WTC11 (cell line): ENCODE measurements at regions not wholly inside any gene's neighbourhood (a gene's known extent, or its start where the extent isn't known, plus 50 kb on each side); places are given as distances from the start of the nearest gene placed in this dataset.

Experiments used
- ATAC-seq: fragments of 200-7000 bp; cut with Tn5 transposase; 2 replicates; pipeline ENCODE4 v1.10.0; 2021; ENCODE audit warnings: mild to moderate bottlenecking, moderate library complexity
- CTCF ChIA-PET: fragments of 300-600 bp; sonication (Branson Sonifier 250); formaldehyde crosslinking; loops from one replicate; lab custom pipeline; 2021; ENCODE audit warnings: antibody characterized with exemption; lab: Charles Lee
- POLR2A ChIA-PET: fragments of 350-600 bp; sonication (Branson Sonifier 250); formaldehyde crosslinking; loops from one replicate; lab custom pipeline; 2021; ENCODE audit warnings: antibody characterized with exemption; lab: Charles Lee
- DNase-seq: peaks from one replicate; pipeline ENCODE4 v3.0.0; 2021; ENCODE audit warnings: low spot score
- H3K27ac Mint-ChIP-seq: 2 replicates; pipeline ENCODE4 v1.8.0; 2021; ENCODE audit warnings: mixed read lengths
- H3K27me3 Mint-ChIP-seq: 2 replicates; pipeline ENCODE4 v1.8.0; 2021; ENCODE audit warnings: low read depth, mild to moderate bottlenecking, moderate library complexity, mixed read lengths
- H3K36me3 Mint-ChIP-seq: 2 replicates; pipeline ENCODE4 v1.8.0; 2021; ENCODE audit warnings: mixed read lengths
- H3K4me1 Mint-ChIP-seq: 2 replicates; pipeline ENCODE4 v1.8.0; 2022; ENCODE audit warnings: mixed read lengths
- H3K4me3 Mint-ChIP-seq: 2 replicates; pipeline ENCODE4 v1.8.0; 2021; ENCODE audit warnings: mild to moderate bottlenecking, moderate library complexity, mixed read lengths
- H3K9me3 Mint-ChIP-seq: 2 replicates; pipeline ENCODE4 v1.8.0; 2021; ENCODE audit warnings: mixed read lengths
- ATF3 ChIP-seq: sonication (generic); formaldehyde crosslinking; conservative IDR thresholded peaks from 2 replicates; pipeline ENCODE4 v1.8.1; 2022; ENCODE audit warnings: mild to moderate bottlenecking, missing genetic modification reagents
- GTF2I ChIP-seq: fragments of 250-450 bp; sonication (Bioruptor Pico); conservative IDR thresholded peaks from 2 replicates; pipeline ENCODE4 v1.4.0; 2021; ENCODE audit warnings: mild to moderate bottlenecking
- MAX ChIP-seq: sonication (generic); formaldehyde crosslinking; IDR thresholded peaks from 2 replicates; pipeline ENCODE4 v1.8.0; 2022; ENCODE audit warnings: mild to moderate bottlenecking, missing genetic modification reagents
- NFE2L1 ChIP-seq: sonication (generic); formaldehyde crosslinking; IDR thresholded peaks from 2 replicates; pipeline ENCODE4 v1.8.1; 2023; ENCODE audit warnings: missing genetic modification reagents
- PRDM15 ChIP-seq: sonication (generic); formaldehyde crosslinking; IDR thresholded peaks from 2 replicates; pipeline ENCODE4 v1.8.0; 2022; ENCODE audit warnings: missing genetic modification reagents
- SMAD3 ChIP-seq: sonication (generic); formaldehyde crosslinking; IDR thresholded peaks from 2 replicates; pipeline ENCODE4 v1.8.0; 2022; ENCODE audit warnings: missing genetic modification reagents, mild to moderate bottlenecking, borderline replicate concordance
- TCF7 ChIP-seq: sonication (generic); formaldehyde crosslinking; IDR thresholded peaks from 2 replicates; pipeline ENCODE4 v1.8.0; 2022; ENCODE audit warnings: mild to moderate bottlenecking, low read depth, missing genetic modification reagents, moderate library complexity
- TEAD1 ChIP-seq: sonication (generic); formaldehyde crosslinking; IDR thresholded peaks from 2 replicates; pipeline ENCODE4 v1.8.0; 2022; ENCODE audit warnings: mild to moderate bottlenecking, missing genetic modification reagents
- ZBTB21 ChIP-seq: sonication (generic); formaldehyde crosslinking; IDR thresholded peaks from 2 replicates; pipeline ENCODE4 v1.8.1; 2023; ENCODE audit warnings: mild to moderate bottlenecking, missing genetic modification reagents, borderline replicate concordance
- ZNF232 ChIP-seq: sonication (generic); formaldehyde crosslinking; IDR thresholded peaks from 2 replicates; pipeline ENCODE4 v1.8.0; 2022; ENCODE audit warnings: mild to moderate bottlenecking, missing genetic modification reagents
- ZNF416 ChIP-seq: fragments of 250-450 bp; sonication (Bioruptor Pico); IDR thresholded peaks from 2 replicates; pipeline ENCODE4 v1.9.0; 2021; ENCODE audit warnings: mild to moderate bottlenecking, inconsistent platforms
- ZNF423 ChIP-seq: fragments of 250-450 bp; sonication (Bioruptor Pico); IDR thresholded peaks from 2 replicates; pipeline ENCODE4 v2.1.2; 2022; ENCODE audit warnings: mild to moderate bottlenecking, moderate library complexity
- TF ChIP-seq, protein P1 (sequence below): sonication (generic); formaldehyde crosslinking; IDR thresholded peaks from 2 replicates; pipeline ENCODE4 v1.8.0; 2023; ENCODE audit warnings: mild to moderate bottlenecking, missing genetic modification reagents
- TF ChIP-seq, protein P2 (sequence below): sonication (generic); formaldehyde crosslinking; conservative IDR thresholded peaks from 2 replicates; pipeline ENCODE4 v1.8.1; 2023; ENCODE audit warnings: mild to moderate bottlenecking, low read depth, missing genetic modification reagents, moderate library complexity
- TF ChIP-seq, protein P3 (sequence below): fragments of 250-450 bp; sonication (Bioruptor Pico); IDR thresholded peaks from 2 replicates; pipeline ENCODE4 v1.8.0; 2021; ENCODE audit warnings: mild to moderate bottlenecking
- TF ChIP-seq, protein P4 (sequence below): fragments of 250-450 bp; sonication (Bioruptor Pico); IDR thresholded peaks from 2 replicates; pipeline ENCODE4 v2.1.2; 2022; ENCODE audit warnings: mild to moderate bottlenecking, moderate library complexity
- TF ChIP-seq, protein P5 (sequence below): sonication (generic); formaldehyde crosslinking; IDR thresholded peaks from 2 replicates; pipeline ENCODE4 v1.8.0; 2022; ENCODE audit warnings: mild to moderate bottlenecking, missing genetic modification reagents

DNA sequence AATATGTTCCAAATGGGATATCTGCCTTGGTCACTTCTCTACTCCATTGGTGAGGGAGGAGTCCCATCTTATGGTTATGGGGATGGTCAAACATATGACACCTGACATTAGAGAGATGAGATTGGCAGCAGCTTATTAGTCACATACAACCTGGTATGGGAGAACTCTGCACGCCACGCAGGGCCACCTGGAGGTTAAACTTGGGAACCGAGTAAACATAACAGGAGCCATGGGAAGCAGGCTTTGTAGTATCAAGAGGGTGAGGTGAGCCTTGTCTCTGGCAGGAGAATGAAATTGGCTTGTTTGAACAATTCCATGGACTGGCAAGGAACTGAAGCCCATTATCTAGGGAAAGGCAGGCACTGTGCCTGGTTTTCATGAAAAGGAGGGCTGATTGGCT, 238.7 kb upstream of the ELAC2 start (continued):
- TF ChIP-seq, protein P1, sequence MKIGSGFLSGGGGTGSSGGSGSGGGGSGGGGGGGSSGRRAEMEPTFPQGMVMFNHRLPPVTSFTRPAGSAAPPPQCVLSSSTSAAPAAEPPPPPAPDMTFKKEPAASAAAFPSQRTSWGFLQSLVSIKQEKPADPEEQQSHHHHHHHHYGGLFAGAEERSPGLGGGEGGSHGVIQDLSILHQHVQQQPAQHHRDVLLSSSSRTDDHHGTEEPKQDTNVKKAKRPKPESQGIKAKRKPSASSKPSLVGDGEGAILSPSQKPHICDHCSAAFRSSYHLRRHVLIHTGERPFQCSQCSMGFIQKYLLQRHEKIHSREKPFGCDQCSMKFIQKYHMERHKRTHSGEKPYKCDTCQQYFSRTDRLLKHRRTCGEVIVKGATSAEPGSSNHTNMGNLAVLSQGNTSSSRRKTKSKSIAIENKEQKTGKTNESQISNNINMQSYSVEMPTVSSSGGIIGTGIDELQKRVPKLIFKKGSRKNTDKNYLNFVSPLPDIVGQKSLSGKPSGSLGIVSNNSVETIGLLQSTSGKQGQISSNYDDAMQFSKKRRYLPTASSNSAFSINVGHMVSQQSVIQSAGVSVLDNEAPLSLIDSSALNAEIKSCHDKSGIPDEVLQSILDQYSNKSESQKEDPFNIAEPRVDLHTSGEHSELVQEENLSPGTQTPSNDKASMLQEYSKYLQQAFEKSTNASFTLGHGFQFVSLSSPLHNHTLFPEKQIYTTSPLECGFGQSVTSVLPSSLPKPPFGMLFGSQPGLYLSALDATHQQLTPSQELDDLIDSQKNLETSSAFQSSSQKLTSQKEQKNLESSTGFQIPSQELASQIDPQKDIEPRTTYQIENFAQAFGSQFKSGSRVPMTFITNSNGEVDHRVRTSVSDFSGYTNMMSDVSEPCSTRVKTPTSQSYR, result no peak
- TF ChIP-seq MAX (CRISPR knock-in tag), result no peak
- TF ChIP-seq ZNF416 (CRISPR knock-in tag), result no peak
- TF ChIP-seq, protein P2, sequence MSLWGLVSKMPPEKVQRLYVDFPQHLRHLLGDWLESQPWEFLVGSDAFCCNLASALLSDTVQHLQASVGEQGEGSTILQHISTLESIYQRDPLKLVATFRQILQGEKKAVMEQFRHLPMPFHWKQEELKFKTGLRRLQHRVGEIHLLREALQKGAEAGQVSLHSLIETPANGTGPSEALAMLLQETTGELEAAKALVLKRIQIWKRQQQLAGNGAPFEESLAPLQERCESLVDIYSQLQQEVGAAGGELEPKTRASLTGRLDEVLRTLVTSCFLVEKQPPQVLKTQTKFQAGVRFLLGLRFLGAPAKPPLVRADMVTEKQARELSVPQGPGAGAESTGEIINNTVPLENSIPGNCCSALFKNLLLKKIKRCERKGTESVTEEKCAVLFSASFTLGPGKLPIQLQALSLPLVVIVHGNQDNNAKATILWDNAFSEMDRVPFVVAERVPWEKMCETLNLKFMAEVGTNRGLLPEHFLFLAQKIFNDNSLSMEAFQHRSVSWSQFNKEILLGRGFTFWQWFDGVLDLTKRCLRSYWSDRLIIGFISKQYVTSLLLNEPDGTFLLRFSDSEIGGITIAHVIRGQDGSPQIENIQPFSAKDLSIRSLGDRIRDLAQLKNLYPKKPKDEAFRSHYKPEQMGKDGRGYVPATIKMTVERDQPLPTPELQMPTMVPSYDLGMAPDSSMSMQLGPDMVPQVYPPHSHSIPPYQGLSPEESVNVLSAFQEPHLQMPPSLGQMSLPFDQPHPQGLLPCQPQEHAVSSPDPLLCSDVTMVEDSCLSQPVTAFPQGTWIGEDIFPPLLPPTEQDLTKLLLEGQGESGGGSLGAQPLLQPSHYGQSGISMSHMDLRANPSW (CRISPR knock-in tag), result no peak

DNA sequence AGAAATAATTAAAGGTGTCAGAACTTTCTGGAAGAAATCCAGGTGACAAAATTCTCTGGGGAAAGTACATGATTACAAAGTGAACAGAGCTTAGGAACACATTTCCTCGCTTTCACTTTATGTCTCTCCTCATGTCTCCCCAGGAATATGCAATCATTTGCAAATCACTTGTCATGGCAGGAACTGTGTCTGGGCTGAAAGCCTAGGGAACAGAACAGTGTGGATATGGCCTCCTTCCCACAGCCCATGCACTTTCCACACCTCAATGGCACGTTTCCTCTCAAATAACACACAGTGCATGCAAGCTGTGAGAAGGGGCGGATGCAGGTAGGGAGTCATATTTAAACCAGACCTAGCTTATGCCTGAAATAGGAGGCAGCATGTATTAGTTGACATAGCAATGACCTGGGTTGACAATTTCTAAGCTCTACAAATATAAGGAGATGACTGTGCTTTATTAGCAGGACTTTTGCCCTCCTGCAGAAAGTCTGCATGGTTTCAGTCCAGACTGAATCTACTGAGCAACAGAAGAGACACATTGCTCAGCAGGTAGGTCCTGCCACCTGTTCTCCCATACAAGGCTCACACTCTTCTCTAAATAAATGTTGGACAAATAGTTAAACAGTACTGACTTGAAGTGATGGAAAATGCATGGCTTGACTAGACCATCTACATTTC, 236.0 kb upstream of the ELAC2 start:
- Mint-ChIP-seq H3K27me3 (no peaks in the 10 kb centered on the region; the same call in 1 of the 2 replicates), H3K36me3 (no peaks in the 10 kb centered on the region; the same call in 1 of the 2 replicates), H3K9me3 (peaks cover 12% of the 10 kb centered on the region; the same call in 1 of the 2 replicates), H3K4me1 (no peaks in the 10 kb centered on the region; the same call in 1 of the 2 replicates), H3K4me3 (no peak overlapping the region), H3K27ac (no peak overlapping the region)
- DNase-seq, result no peak
- CTCF ChIA-PET, result no interaction called here
- ATAC-seq, result no peak
- POLR2A ChIA-PET, result no interaction called here
- no peak for TF ChIP-seq ZNF232
- TF ChIP-seq, protein P3, sequence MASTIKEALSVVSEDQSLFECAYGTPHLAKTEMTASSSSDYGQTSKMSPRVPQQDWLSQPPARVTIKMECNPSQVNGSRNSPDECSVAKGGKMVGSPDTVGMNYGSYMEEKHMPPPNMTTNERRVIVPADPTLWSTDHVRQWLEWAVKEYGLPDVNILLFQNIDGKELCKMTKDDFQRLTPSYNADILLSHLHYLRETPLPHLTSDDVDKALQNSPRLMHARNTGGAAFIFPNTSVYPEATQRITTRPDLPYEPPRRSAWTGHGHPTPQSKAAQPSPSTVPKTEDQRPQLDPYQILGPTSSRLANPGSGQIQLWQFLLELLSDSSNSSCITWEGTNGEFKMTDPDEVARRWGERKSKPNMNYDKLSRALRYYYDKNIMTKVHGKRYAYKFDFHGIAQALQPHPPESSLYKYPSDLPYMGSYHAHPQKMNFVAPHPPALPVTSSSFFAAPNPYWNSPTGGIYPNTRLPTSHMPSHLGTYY (CRISPR knock-in tag), result no peak
- TF ChIP-seq ZBTB21 (CRISPR knock-in tag), result no peak
- no peak for TF ChIP-seq GTF2I (CRISPR knock-in tag)
- no peak for TF ChIP-seq NFE2L1 (CRISPR knock-in tag)
- TF ChIP-seq, protein P1, result no peak
- TF ChIP-seq, protein P4, sequence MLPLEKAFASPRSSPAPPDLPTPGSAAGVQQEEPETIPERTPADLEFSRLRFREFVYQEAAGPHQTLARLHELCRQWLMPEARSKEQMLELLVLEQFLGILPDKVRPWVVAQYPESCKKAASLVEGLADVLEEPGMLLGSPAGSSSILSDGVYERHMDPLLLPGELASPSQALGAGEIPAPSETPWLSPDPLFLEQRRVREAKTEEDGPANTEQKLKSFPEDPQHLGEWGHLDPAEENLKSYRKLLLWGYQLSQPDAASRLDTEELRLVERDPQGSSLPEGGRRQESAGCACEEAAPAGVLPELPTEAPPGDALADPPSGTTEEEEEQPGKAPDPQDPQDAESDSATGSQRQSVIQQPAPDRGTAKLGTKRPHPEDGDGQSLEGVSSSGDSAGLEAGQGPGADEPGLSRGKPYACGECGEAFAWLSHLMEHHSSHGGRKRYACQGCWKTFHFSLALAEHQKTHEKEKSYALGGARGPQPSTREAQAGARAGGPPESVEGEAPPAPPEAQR (CRISPR knock-in tag), result no peak
- TF ChIP-seq, protein P5, sequence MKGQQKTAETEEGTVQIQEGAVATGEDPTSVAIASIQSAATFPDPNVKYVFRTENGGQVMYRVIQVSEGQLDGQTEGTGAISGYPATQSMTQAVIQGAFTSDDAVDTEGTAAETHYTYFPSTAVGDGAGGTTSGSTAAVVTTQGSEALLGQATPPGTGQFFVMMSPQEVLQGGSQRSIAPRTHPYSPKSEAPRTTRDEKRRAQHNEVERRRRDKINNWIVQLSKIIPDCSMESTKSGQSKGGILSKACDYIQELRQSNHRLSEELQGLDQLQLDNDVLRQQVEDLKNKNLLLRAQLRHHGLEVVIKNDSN, result no peak
- no peak for TF ChIP-seq TCF7 (CRISPR knock-in tag)
- no peak for TF ChIP-seq ATF3 (CRISPR knock-in tag)
- TF ChIP-seq PRDM15 (CRISPR knock-in tag), result no peak
- TF ChIP-seq TEAD1 (CRISPR knock-in tag), result no peak
- TF ChIP-seq SMAD3 (CRISPR knock-in tag), result no peak
- TF ChIP-seq ZNF423 (CRISPR knock-in tag), result no peak
- no peak for TF ChIP-seq MAX (CRISPR knock-in tag)
